Smooth muscle cell (in vitro differentiated cells): ENCODE measurements at regions not wholly inside any gene's neighbourhood (a gene's known extent, or its start where the extent isn't known, plus 50 kb on each side); places are given as distances from the start of the nearest gene placed in this dataset.

Experiments
- DNase-seq: peaks from one replicate; lab custom pipeline; 2025; ENCODE audit not compliant: unreplicated experiment; lab: John Stamatoyannopoulos, UW
- H2AFZ ChIP-seq: fragments of 200-600 bp; sonication (generic); 2 replicates; pipeline ENCODE4 v1.6.0; 2016; ENCODE audit warnings: antibody characterized with exemption, low read depth, mild to moderate bottlenecking
- H3F3A ChIP-seq: fragments of 200-600 bp; sonication (generic); 2 replicates; pipeline ENCODE4 v1.6.0; 2017; ENCODE audit warnings: antibody characterized with exemption, low read depth
- H3K27ac ChIP-seq: fragments of 200-600 bp; sonication (generic); 2 replicates; pipeline ENCODE4 v1.5.1; 2016; ENCODE audit warnings: low read depth, mild to moderate bottlenecking
- H3K27me3 ChIP-seq: fragments of 200-600 bp; sonication (generic); 2 replicates; pipeline ENCODE4 v1.6.1; 2016; ENCODE audit warnings: low read depth, mild to moderate bottlenecking
- H3K36me3 ChIP-seq: fragments of 200-600 bp; sonication (generic); 2 replicates; pipeline ENCODE4 v1.5.1; 2016; ENCODE audit warnings: low read depth
- H3K4me1 ChIP-seq: fragments of 200-600 bp; sonication (generic); 2 replicates; pipeline ENCODE4 v1.5.1; 2016; ENCODE audit warnings: low read depth
- H3K4me2 ChIP-seq: fragments of 200-600 bp; sonication (generic); 2 replicates; pipeline ENCODE4 v1.6.0; 2016; ENCODE audit warnings: mild to moderate bottlenecking
- H3K4me3 ChIP-seq: fragments of 200-600 bp; sonication (generic); 2 replicates; pipeline ENCODE4 v1.5.1; 2016; ENCODE audit warnings: mild to moderate bottlenecking
- H3K79me2 ChIP-seq: fragments of 200-600 bp; sonication (generic); 2 replicates; pipeline ENCODE4 v1.6.0; 2016; ENCODE audit warnings: low read depth, mild to moderate bottlenecking
- H3K9ac ChIP-seq: fragments of 200-600 bp; sonication (generic); 2 replicates; pipeline ENCODE4 v1.6.0; 2016; ENCODE audit warnings: low read depth
- H3K9me3 ChIP-seq: fragments of 200-600 bp; sonication (generic); replicated peaks from 2 replicates; pipeline ENCODE4 v1.5.1; 2016; ENCODE audit warnings: low read depth
- H4K20me1 ChIP-seq: fragments of 200-600 bp; sonication (generic); 2 replicates; pipeline ENCODE4 v1.6.0; 2016; ENCODE audit warnings: low read depth
- WGBS: methylation state at CpG from one replicate; pipeline ENCODE4 v1.1.7; 2016; ENCODE audit warnings: low lambda C conversion rate; 5-methylcytosine and 5-hydroxymethylcytosine counted together
- TF ChIP-seq, protein P1 (sequence below): fragments of 200-600 bp; sonication (generic); IDR thresholded peaks from 2 replicates; pipeline ENCODE4 v1.5.1; 2017; ENCODE audit warnings: borderline replicate concordance, mild to moderate bottlenecking, antibody characterized with exemption; ENCODE audit not compliant: insufficient read depth, poor library complexity, severe bottlenecking

DNA sequence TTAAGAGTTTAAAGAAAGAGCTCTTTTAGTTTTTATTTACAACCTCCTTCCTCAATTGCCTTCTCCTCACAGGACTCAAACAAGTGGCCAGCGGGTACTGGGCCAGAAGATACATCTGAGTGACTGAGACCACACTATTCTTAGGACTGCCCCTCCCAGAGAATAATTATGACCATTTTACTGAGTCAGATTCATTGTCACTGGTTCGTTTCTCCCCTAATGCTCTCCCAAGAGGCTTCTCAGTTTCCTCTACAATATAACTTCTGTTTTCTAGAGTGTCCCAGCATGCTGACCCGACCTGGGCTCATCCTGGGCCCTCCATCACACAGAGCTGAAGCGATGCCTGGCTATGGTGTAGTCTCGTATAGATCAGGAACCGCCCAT, 279.9 kb downstream of the CD83 start:
- Histone ChIP-seq H3K9me3 (no peaks in the 10 kb centered on the region), H2AFZ (no peak overlapping the region), H3K4me1 (no peaks in the 10 kb centered on the region), H3K36me3 (no peaks in the 10 kb centered on the region), H3F3A (no peaks in the 10 kb centered on the region), H3K4me3 (no peak overlapping the region), H3K27ac (no peak overlapping the region), H3K79me2 (no peaks in the 10 kb centered on the region), H3K4me2 (no peak overlapping the region), H3K9ac (no peak overlapping the region), H4K20me1 (no peaks in the 10 kb centered on the region), H3K27me3 (no peaks in the 10 kb centered on the region)
- no peak for DNase-seq
- TF ChIP-seq, protein P1, sequence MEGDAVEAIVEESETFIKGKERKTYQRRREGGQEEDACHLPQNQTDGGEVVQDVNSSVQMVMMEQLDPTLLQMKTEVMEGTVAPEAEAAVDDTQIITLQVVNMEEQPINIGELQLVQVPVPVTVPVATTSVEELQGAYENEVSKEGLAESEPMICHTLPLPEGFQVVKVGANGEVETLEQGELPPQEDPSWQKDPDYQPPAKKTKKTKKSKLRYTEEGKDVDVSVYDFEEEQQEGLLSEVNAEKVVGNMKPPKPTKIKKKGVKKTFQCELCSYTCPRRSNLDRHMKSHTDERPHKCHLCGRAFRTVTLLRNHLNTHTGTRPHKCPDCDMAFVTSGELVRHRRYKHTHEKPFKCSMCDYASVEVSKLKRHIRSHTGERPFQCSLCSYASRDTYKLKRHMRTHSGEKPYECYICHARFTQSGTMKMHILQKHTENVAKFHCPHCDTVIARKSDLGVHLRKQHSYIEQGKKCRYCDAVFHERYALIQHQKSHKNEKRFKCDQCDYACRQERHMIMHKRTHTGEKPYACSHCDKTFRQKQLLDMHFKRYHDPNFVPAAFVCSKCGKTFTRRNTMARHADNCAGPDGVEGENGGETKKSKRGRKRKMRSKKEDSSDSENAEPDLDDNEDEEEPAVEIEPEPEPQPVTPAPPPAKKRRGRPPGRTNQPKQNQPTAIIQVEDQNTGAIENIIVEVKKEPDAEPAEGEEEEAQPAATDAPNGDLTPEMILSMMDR: no peak
- WGBS: 86% methylated on average over 6 of the region's 6 CpGs

DNA sequence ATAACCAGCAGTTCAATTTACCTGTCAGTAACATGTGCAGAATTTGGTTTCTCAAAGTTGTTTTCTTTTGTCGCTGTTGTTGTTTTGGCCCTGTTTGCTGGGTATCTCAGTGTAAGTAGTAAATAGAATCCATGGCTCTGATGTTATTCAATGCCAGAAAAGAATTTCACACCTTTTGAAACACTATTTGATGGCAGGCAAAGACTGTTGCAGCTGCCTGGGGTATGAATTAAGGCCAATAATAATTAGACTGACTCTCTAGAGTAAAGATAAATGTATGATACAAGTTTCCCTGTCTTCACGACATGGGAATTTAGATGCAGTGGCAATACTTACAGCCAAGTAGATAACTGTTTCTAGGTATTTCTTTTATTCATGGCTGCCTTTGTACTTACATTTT, 281.4 kb downstream of the CD83 start:
- TF ChIP-seq, protein P1: no peak
- no peaks in the 10 kb centered on the region for H3K79me2 ChIP-seq
- WGBS: 92% methylated on average over 2 of the region's 2 CpGs

DNA sequence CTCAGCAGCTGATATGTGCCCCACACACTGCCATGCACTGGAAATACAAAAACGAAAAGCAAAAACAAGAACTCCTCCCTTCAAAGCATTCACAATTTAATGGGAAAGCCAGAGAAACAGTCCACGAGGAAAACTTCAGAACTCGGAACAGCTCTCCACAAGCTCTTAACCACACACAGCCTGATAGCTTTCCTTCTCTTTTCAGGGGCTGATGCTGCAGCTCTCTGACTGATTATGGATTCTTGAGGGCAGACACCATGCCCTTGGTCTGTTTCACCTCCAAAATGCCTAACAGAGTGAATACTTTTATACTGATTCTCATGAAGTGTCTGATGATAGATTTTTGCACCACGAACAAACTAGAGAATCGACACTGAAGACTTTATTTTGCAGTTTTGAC, 282.1 kb downstream of the CD83 start:
- WGBS: 85% methylated on average over 5 of the region's 5 CpGs
- no peak for DNase-seq
- no peaks in the 10 kb centered on the region for H4K20me1 ChIP-seq
- no peaks in the 10 kb centered on the region for H3K4me1 ChIP-seq
- no peak overlapping the region for H3K9ac ChIP-seq
- no peak overlapping the region for H2AFZ ChIP-seq
- TF ChIP-seq, protein P1: no peak
- H3F3A ChIP-seq: no peaks in the 10 kb centered on the region
- H3K9me3 ChIP-seq: no peaks in the 10 kb centered on the region
- H3K4me2 ChIP-seq: no peak overlapping the region
- H3K79me2 ChIP-seq: no peaks in the 10 kb centered on the region
- H3K36me3 ChIP-seq: no peaks in the 10 kb centered on the region
- no peaks in the 10 kb centered on the region for H3K27me3 ChIP-seq
- no peak overlapping the region for H3K27ac ChIP-seq
- H3K4me3 ChIP-seq: no peak overlapping the region

More for the DNA sequence above, 281.4 kb downstream of the CD83 start:
- Histone ChIP-seq H3F3A (no peaks in the 10 kb centered on the region), H3K4me2 (no peak overlapping the region), H3K9me3 (no peaks in the 10 kb centered on the region), H3K9ac (no peak overlapping the region), H3K27me3 (no peaks in the 10 kb centered on the region), H4K20me1 (no peaks in the 10 kb centered on the region), H3K36me3 (no peaks in the 10 kb centered on the region), H2AFZ (no peak overlapping the region), H3K27ac (no peak overlapping the region), H3K4me3 (no peak overlapping the region), H3K4me1 (no peaks in the 10 kb centered on the region)
- DNase-seq: no peak

DNA sequence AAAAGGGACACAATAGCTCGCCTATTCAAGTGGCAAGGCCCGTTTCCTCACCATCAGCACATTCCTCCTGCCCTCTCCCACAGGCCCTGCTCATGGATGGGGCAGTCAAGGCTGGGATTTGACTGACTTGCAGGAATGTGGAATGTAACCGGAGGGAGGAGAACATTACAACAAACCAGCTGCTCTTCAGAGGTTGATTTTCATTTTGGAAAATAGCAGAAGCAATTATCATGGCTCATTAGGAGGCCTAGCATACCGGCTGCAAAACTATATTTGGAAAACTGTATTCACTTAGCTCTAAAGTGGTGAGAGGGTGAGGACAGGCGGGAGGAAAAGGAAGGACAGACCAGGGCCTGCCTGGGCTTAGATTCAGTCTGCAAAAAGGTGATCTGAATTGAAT, 283.7 kb downstream of the CD83 start:
- no peaks in the 10 kb centered on the region for H3K79me2 ChIP-seq
- no peaks in the 10 kb centered on the region for H3F3A ChIP-seq
- no peak overlapping the region for H3K4me2 ChIP-seq
- no peaks in the 10 kb centered on the region for H3K27me3 ChIP-seq
- H4K20me1 ChIP-seq: no peaks in the 10 kb centered on the region
- no peak overlapping the region for H3K9ac ChIP-seq
- TF ChIP-seq, protein P1: no peak
- no peak overlapping the region for H3K4me3 ChIP-seq
- H3K36me3 ChIP-seq: no peaks in the 10 kb centered on the region
- no peak overlapping the region for H2AFZ ChIP-seq
- 59% methylated on average over 5 of the region's 5 CpGs for WGBS
- no peak for DNase-seq
- no peaks in the 10 kb centered on the region for H3K4me1 ChIP-seq
- no peak overlapping the region for H3K27ac ChIP-seq
- H3K9me3 ChIP-seq: no peaks in the 10 kb centered on the region
